NCI-H2171 treated with DMSO at 0.1 percent for 48 hours (cell line): ENCODE measurements at regions not wholly inside any gene's neighbourhood (a gene's known extent, or its start where the extent isn't known, plus 50 kb on each side); places are given as distances from the start of the nearest gene placed in this dataset.
A peak's percentile ranks its signal among the peaks of the same experiment; 100 is the strongest.

Source experiments
- DNase-seq: peaks from one replicate; lab custom pipeline; 2025; lab: John Stamatoyannopoulos, UW

DNA sequence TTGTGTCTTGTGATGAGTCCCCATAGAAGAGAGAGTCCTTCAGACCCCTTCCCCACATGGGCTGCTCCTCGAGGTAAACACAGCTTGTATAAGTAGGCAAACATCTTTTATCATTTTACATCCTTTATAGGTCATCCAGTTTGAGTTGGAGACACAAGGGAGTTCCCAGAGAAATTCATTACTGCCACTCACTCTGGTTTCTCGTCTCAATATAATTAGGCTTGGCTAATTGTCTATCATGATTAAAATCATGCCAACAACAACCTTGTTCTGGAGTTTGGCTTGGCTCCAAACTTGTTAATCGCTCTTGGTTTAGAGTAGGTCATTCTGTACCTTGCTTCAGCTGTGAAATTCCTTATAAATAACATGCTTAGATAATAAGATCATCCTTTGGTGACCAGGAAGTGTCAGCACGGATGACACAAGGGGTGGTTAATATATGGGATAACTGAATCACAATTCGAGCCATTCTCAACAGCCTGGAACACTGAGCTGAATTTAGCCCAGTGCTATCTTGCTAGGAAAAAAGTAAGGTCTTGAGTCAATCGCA lies 70.7 kb upstream of the DAB1 start:
- DNase-seq = no peak

GRCh38 chr1:57492586-57493226 lies 68.8 kb upstream of the DAB1 start:
- DNase-seq = peak; percentile 77

- DNase-seq = no peak
Observed at GRCh38 chr1:57489358-57490036, 65.6 kb upstream of the DAB1 start.

DNA sequence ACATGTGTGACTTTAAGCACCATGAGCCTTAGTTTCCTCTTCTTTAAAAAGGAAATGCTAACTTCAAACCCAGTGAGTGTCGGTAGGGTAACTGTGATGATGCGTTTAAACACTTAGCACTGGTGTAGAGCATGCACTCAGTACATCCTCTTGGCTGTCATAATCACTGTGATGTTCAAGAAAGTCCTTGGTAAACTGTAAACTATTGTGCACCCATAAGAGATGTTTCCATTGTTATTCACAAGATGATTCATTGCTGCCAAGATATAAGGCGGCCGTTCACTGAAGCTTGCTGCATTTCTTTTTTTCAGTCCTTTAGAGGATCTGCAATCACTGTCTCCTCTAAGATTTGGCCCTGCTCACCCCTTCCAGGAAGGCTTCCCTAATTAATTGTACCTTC lies 61.8 kb upstream of the DAB1 start:
- no peak for DNase-seq

GRCh38 chr1:57483954-57484353 lies 60.1 kb upstream of the DAB1 start:
- DNase-seq = no peak

DNA sequence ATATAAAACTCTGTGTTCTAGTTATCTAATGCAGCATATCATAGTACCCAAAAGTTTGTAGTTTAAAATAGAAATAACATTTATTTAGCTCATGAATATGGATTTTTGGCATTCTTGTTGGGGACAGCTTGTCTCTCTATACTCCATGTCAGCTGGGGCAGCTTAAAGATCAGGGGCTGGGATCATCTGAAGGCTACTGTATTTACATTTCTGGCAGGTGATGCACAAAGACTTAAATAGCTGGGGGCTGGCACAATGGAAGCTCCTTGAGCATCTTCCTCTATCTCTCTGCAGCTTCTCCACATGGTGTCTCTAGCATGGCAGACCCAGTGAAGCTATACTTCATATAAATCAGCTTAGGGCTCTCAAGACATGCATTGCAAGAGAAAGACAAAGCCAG lies 55.6 kb upstream of the DAB1 start:
- DNase-seq = no peak

- no peak for DNase-seq
Observed at GRCh38 chr1:57475366-57475765, 51.5 kb upstream of the DAB1 start.

DNA sequence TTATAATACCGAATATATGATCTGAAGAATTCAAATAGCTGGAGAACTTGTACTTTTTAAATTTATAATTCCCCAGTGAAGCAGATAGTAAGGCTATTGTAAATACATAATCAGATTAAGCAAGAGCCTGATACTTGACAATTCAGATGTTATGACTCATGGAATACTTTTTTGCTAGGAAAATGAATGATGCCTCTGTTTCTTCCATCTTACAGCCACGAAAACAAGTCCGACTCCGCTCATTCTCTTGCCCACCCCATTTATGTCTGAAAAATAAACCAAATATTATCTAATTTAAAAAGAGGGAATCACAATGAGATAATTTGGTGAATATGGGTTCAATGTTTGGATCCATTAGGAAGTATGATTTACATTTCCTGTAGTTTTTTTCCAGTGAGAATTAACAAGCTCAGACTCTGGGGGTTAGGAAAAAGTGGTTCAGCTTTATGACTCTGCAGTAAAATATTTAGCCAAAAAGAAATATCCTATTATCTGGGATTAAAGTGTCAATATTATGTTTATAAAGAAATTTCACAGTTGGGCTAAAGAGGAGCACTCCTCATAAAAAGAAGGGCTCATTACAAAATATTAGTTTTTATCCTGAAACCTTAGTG lies 50.4 kb upstream of the DAB1 start:
- no peak for DNase-seq
